ENCODE measurements at regions not wholly inside any gene's neighbourhood (a gene's known extent, or its start where the extent isn't known, plus 50 kb on each side); places are given as distances from the start of the nearest gene placed in this dataset.

DNA sequence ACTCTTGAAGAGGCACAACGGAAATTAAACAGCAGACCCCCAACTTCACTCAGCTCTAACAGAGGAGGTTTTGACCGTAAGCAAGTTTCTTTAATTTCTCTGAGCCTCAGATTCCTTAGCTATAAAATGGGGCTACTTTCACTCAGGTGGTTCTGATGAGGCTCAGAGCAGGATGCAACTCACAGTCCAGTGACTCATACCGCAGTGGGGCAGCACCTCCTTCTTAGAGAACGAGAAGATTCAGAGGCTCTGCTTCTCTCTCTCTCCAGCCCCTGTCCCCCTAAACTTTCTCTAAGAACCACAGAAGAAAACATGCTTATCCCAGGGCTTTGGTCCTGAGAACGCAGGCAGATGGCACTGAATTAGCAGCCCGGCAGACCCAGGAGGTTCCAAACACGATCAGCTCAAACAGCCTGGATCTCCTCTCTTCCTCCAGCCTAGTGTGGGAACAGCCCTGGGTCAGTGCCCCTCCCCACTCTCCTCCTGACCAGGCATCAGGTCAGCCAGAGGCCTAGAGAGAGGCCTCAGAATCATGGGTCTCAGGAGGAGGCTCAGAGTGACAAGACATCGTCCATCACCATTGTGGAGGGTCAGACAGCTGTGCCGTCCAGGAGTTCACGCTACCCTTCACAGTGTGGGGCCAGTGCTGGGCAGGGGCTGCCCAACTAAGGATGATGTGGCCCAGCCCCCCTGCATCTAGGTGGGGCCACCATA, 433.0 kb downstream of the PTPRU start:
- TF ChIP-seq POLR2A (IDR thresholded peaks at IDR 0.05; ENCODE audit: low read length) = no peak
- TF ChIP-seq GATA1 (IDR thresholded peaks at IDR 0.05; ENCODE audit: low read depth, low read length) = no peak

All from erythroblast (primary cell).